HepG2 (cell line): ENCODE measurements at regions not wholly inside any gene's neighbourhood (a gene's known extent, or its start where the extent isn't known, plus 50 kb on each side); places are given as distances from the start of the nearest gene placed in this dataset.
"Not testable (repeated sequence)": the region's sequence is repeated elsewhere in the genome, so short reads cannot be mapped to it uniquely, and the experiment has no call there.

Experiments used
- ATAC-seq: fragments of 200-7000 bp; cut with Tn5 transposase; 3 replicates; pipeline ENCODE4 v1.9.1; 2020; ENCODE audit warnings: mild to moderate bottlenecking, moderate library complexity
- BruUV-seq: library from RNA; stranded (reverse); fragments of 400-500 nt; replicated peaks from 2 replicates; lab custom pipeline; 2021; lab: Mats Ljungman, UMichigan
- CTCF ChIA-PET: fragments of 300-600 bp; formaldehyde crosslinking; extraction: SDS; loops from one replicate; lab custom pipeline; 2021; ENCODE audit warnings: low total read pairs, inconsistent platforms, low intra/inter-chr PET ratio; lab: Yijun Ruan, JAX
- POLR2A ChIA-PET: fragments of 350-600 bp; sonication (Branson Sonifier 250); formaldehyde crosslinking; loops from one replicate; lab custom pipeline; 2020; ENCODE audit warnings: antibody characterized with exemption, inconsistent platforms; lab: Yijun Ruan, JAX
- DNase-seq: peaks from one replicate; pipeline ENCODE4 v3.0.0-alpha.2; 2015; ENCODE audit warnings: low spot score
- FAIRE-seq: peaks from 3 replicates; lab custom pipeline; 2011; peaks lifted over from hg19 to GRCh38; lab: Jason Lieb, UNC
- H2AFZ ChIP-seq: one replicate; pipeline ENCODE4 v1.6.1; 2011; ENCODE audit warnings: low read length, inconsistent platforms
- H3K27ac ChIP-seq: fragments of 300-600 bp; 3 replicates; pipeline ENCODE4 v1.8.0; 2011; ENCODE audit warnings: mixed run types, mild to moderate bottlenecking, mixed read lengths, low read length, inconsistent platforms; ENCODE audit not compliant: insufficient read depth; ENCODE audit errors: extremely low read length
- H3K27me3 ChIP-seq, 2 experiments: fragments of 200-600 bp in 1 of 2; 2 replicates in 1 of 2; 3 replicates in 1 of 2; pipeline versions ENCODE4 v1.6.0 to v1.8.0; 2011; ENCODE audit warnings: low read length in 2 of 2, mild to moderate bottlenecking in 2 of 2, moderate library complexity in 2 of 2, inconsistent platforms in 1 of 2; ENCODE audit not compliant: insufficient read depth in 2 of 2, control insufficient read depth in 1 of 2
- H3K36me3 ChIP-seq, 2 experiments: fragments of 200-600 bp in 1 of 2; replicated peaks in 1 of 2; 2 replicates in 1 of 2; 3 replicates in 1 of 2; pipeline versions ENCODE4 v1.5.1 to v1.8.0; 2011; ENCODE audit warnings: low read length in 2 of 2, inconsistent platforms in 1 of 2; ENCODE audit not compliant: insufficient read depth in 2 of 2, control insufficient read depth in 1 of 2
- H3K4me1 ChIP-seq: 2 replicates; pipeline ENCODE4 v1.5.1; 2012; ENCODE audit warnings: low read length, inconsistent platforms; ENCODE audit not compliant: insufficient read depth
- H3K4me2 ChIP-seq: 2 replicates; pipeline ENCODE4 v1.6.0; 2011; ENCODE audit warnings: low read depth, low read length, inconsistent platforms
- H3K4me3 ChIP-seq, 3 experiments: fragments of 200-600 bp in 1 of 3; sonication (generic), shearing (Covaris generic) in 1 of 3; replicated peaks in 1 of 3; 2 replicates each; pipeline ENCODE4 v1.5.1; 2011 to 2016; ENCODE audit warnings: low read length in 3 of 3, inconsistent platforms in 2 of 3, low read depth in 2 of 3, mild to moderate bottlenecking in 2 of 3, control low read depth in 1 of 3, mixed read lengths in 1 of 3; ENCODE audit not compliant: insufficient read depth in 1 of 3
- H3K79me2 ChIP-seq: one replicate; pipeline ENCODE4 v1.6.1; 2011; ENCODE audit warnings: low read length, inconsistent platforms; ENCODE audit not compliant: insufficient read depth
- H3K9ac ChIP-seq: 2 replicates; pipeline ENCODE4 v1.6.0; 2011; ENCODE audit warnings: mild to moderate bottlenecking, low read depth, low read length, inconsistent platforms; ENCODE audit not compliant: insufficient read depth
- H3K9me3 ChIP-seq: 2 replicates; pipeline ENCODE4 v1.5.1; 2012; ENCODE audit warnings: mild to moderate bottlenecking, low read length
- H4K20me1 ChIP-seq: 2 replicates; pipeline ENCODE4 v1.6.0; 2011; ENCODE audit warnings: inconsistent platforms, mild to moderate bottlenecking, low read length, moderate library complexity; ENCODE audit not compliant: insufficient read depth
- CENPBD1 ChIP-seq: sonication (generic); formaldehyde crosslinking; IDR thresholded peaks from 2 replicates; pipeline ENCODE4 v1.8.0; 2022; ENCODE audit warnings: missing genetic modification reagents, low read depth, mild to moderate bottlenecking, borderline replicate concordance
- KDM1A ChIP-seq: IDR thresholded peaks from 2 replicates; pipeline ENCODE4 v1.6.1; 2016; ENCODE audit warnings: missing compliant biosample characterization
- MAFG ChIP-seq: sonication (generic); formaldehyde crosslinking; IDR thresholded peaks from 2 replicates; pipeline ENCODE4 v1.5.1; 2020; ENCODE audit warnings: mild to moderate bottlenecking, missing genetic modification reagents
- MEF2D ChIP-seq: sonication (generic); formaldehyde crosslinking; IDR thresholded peaks from 2 replicates; pipeline ENCODE4 v1.5.1; 2020; ENCODE audit warnings: mild to moderate bottlenecking, missing genetic modification reagents
- SMYD3 ChIP-seq: sonication (generic); formaldehyde crosslinking; IDR thresholded peaks from 2 replicates; pipeline ENCODE4 v1.8.1; 2023; ENCODE audit warnings: mild to moderate bottlenecking, missing genetic modification reagents
- ZBTB38 ChIP-seq: sonication (generic); formaldehyde crosslinking; IDR thresholded peaks from 2 replicates; pipeline ENCODE4 v1.5.1; 2020; ENCODE audit warnings: mild to moderate bottlenecking, missing genetic modification reagents
- ZNF329 ChIP-seq: sonication (generic); formaldehyde crosslinking; IDR thresholded peaks from 2 replicates; pipeline ENCODE4 v1.9.0; 2021; ENCODE audit warnings: low read depth, mild to moderate bottlenecking, missing genetic modification reagents
- ZNF562 ChIP-seq: sonication (generic); formaldehyde crosslinking; IDR thresholded peaks from 2 replicates; pipeline ENCODE4 v1.8.0; 2022; ENCODE audit warnings: missing genetic modification reagents, borderline replicate concordance
- WGBS: methylation state at CpG from one replicate; pipeline ENCODE4 v1.1.6; 2017; ENCODE audit warnings: low lambda C conversion rate; 5-methylcytosine and 5-hydroxymethylcytosine counted together
- in situ Hi-C: cut with HindIII; loops from 2 replicates; pipeline ENCODE4 v1.10.0; 2017; ENCODE audit warnings: low pct_unique_long_range_greater_than_20kb; ENCODE audit not compliant: extremely low pct_ligation_motif_present
- intact Hi-C: fragments of 100-400 bp; cut with micrococcal nuclease; formaldehyde crosslinking; loops from one replicate; pipeline ENCODE4 v1.10.0; 2022; ENCODE audit not compliant: unreplicated experiment

- FAIRE-seq: no peak
- in situ Hi-C loops: no loop called here
- ATAC-seq: no peak
- Histone ChIP-seq H2AFZ (no peak overlapping the region), H4K20me1 (no peaks in the 10 kb centered on the region), H3K27ac (no peak overlapping the region), H3K4me1 (no peaks in the 10 kb centered on the region), H3K36me3 (no peaks in the 10 kb centered on the region), H3K79me2 (no peaks in the 10 kb centered on the region), H3K9me3 (no peaks in the 10 kb centered on the region), H3K4me2 (no peak overlapping the region), H3K4me3 (no peak overlapping the region), H3K27me3 (peaks cover 4 to 76% of the 10 kb centered on the region in 2 experiments), H3K9ac (no peak overlapping the region)
- no TSS peak for BruUV-seq
- no peak for TF ChIP-seq MAFG
- no peak for TF ChIP-seq ZBTB38 (CRISPR knock-in tag)
- no peak for TF ChIP-seq MEF2D
- no peak for TF ChIP-seq KDM1A
- TF ChIP-seq CENPBD1: no peak
- no peak for TF ChIP-seq ZNF329
- no peak for TF ChIP-seq ZNF562 (CRISPR knock-in tag)
- no peak for TF ChIP-seq SMYD3 (CRISPR knock-in tag)
- POLR2A ChIA-PET: no interaction called here
- CTCF ChIA-PET: no interaction called here
- no peak for DNase-seq
- no CpG with 5 or more reads among the region's 26 CpGs for WGBS
- intact Hi-C loops: no loop called here
Observed at GRCh38 chr15:98549741-98550140, 98.6 kb upstream of the IGF1R start.

- 55% methylated on average over 7 of the region's 7 CpGs for WGBS
- H2AFZ ChIP-seq, H3K4me1 ChIP-seq, BruUV-seq, ATAC-seq, POLR2A ChIA-PET, in situ Hi-C loops, H3K4me3 ChIP-seq, H3K9me3 ChIP-seq, intact Hi-C loops, H4K20me1 ChIP-seq, DNase-seq, H3K79me2 ChIP-seq, H3K36me3 ChIP-seq, H3K27ac ChIP-seq, CTCF ChIA-PET, H3K4me2 ChIP-seq, H3K9ac ChIP-seq, FAIRE-seq: not testable (repeated sequence)
- peaks cover 4 to 77% of the 10 kb centered on the region in 2 experiments for H3K27me3 ChIP-seq
Observed at GRCh38 chr15:98550363-98550762, 98.0 kb upstream of the IGF1R start.
